Hematopoietic multipotent progenitor cell treated with erythropoietin and hydrocortisone succinate and interleukin-3 and kit ligand, for 8 days (in vitro differentiated cells): ENCODE measurements at regions not wholly inside any gene's neighbourhood (a gene's known extent, or its start where the extent isn't known, plus 50 kb on each side); places are given as distances from the start of the nearest gene placed in this dataset.
"Not testable (repeated sequence)": the region's sequence is repeated elsewhere in the genome, so short reads cannot be mapped to it uniquely, and the experiment has no call there.

Experiments used
- DNase-seq: peaks from one replicate; pipeline ENCODE4 v3.0.0-alpha.2; 2015

- DNase-seq: no peak
These were observed 58.8 kb downstream of the UQCRFS1 start for GRCh38 chr19:29154163-29154562.

- DNase-seq: no peak
These were observed 67.2 kb downstream of the UQCRFS1 start for GRCh38 chr19:29145756-29146155.

- no peak for DNase-seq
These were observed 69.8 kb downstream of the UQCRFS1 start for GRCh38 chr19:29143183-29143582.

GRCh38 chr19:29139227-29139626 lies 73.7 kb downstream of the UQCRFS1 start:
- DNase-seq: no peak

GRCh38 chr19:29138206-29138605 lies 74.7 kb downstream of the UQCRFS1 start:
- not testable (repeated sequence) for DNase-seq

- DNase-seq: no peak
These were observed 81.5 kb downstream of the UQCRFS1 start for GRCh38 chr19:29131456-29131855.

- DNase-seq: no peak
These were observed 83.8 kb downstream of the UQCRFS1 start for GRCh38 chr19:29129148-29129547.

- DNase-seq: no peak
These were observed 84.7 kb downstream of the UQCRFS1 start for GRCh38 chr19:29128203-29128602.

GRCh38 chr19:29122185-29122584 lies 90.8 kb downstream of the UQCRFS1 start:
- no peak for DNase-seq

GRCh38 chr19:29121684-29122083 lies 91.3 kb downstream of the UQCRFS1 start:
- DNase-seq: no peak

- DNase-seq: no peak
These were observed 92.5 kb downstream of the UQCRFS1 start for GRCh38 chr19:29120466-29120865.

GRCh38 chr19:29119590-29119989 lies 93.4 kb downstream of the UQCRFS1 start:
- peak; percentile 5 for DNase-seq

GRCh38 chr19:29118389-29118788 lies 94.6 kb downstream of the UQCRFS1 start:
- no peak for DNase-seq

- no peak for DNase-seq
These were observed 95.0 kb downstream of the UQCRFS1 start for GRCh38 chr19:29117926-29118325.

- DNase-seq: no peak
These were observed 97.8 kb downstream of the UQCRFS1 start for GRCh38 chr19:29115181-29115580.

GRCh38 chr19:29113838-29114237 lies 99.1 kb downstream of the UQCRFS1 start:
- no peak for DNase-seq

GRCh38 chr19:29111576-29111975 lies 101.4 kb downstream of the UQCRFS1 start:
- DNase-seq: no peak

- no peak for DNase-seq
These were observed 105.1 kb downstream of the UQCRFS1 start for GRCh38 chr19:29107831-29108230.

- DNase-seq: no peak
These were observed 106.5 kb downstream of the UQCRFS1 start for GRCh38 chr19:29106346-29106885.

- no peak for DNase-seq
These were observed 107.2 kb downstream of the UQCRFS1 start for GRCh38 chr19:29105629-29106292.

GRCh38 chr19:29104605-29105241 lies 108.2 kb downstream of the UQCRFS1 start:
- DNase-seq: no peak

- no peak for DNase-seq
These were observed 114.0 kb downstream of the UQCRFS1 start for GRCh38 chr19:29098863-29099481.

- DNase-seq: no peak
These were observed 114.9 kb downstream of the UQCRFS1 start for GRCh38 chr19:29098091-29098490.

GRCh38 chr19:29096896-29097295 lies 116.1 kb downstream of the UQCRFS1 start:
- no peak for DNase-seq
